H9 (cell line): ENCODE measurements at regions not wholly inside any gene's neighbourhood (a gene's known extent, or its start where the extent isn't known, plus 50 kb on each side); places are given as distances from the start of the nearest gene placed in this dataset.

Source experiments
- DNase-seq: peaks from one replicate; pipeline ENCODE4 v3.0.0-alpha.2; 2017
- H2AFZ ChIP-seq: one replicate; pipeline ENCODE4 v1.6.1; 2013; ENCODE audit warnings: mild to moderate bottlenecking, low read length, control low read depth, moderate library complexity
- H2AK5ac ChIP-seq: 2 replicates; pipeline ENCODE4 v1.6.1; 2013; ENCODE audit warnings: low read length, control low read depth, mixed read lengths; ENCODE audit not compliant: insufficient read length
- H2BK120ac ChIP-seq: one replicate; pipeline ENCODE4 v1.6.1; 2013; ENCODE audit warnings: low read depth, mild to moderate bottlenecking, low read length, control low read depth, inconsistent platforms; ENCODE audit not compliant: poor library complexity, severe bottlenecking
- H2BK12ac ChIP-seq: 2 replicates; pipeline ENCODE4 v1.6.1; 2013; ENCODE audit warnings: low read length, control low read depth, mixed read lengths, low read depth; ENCODE audit not compliant: insufficient read length
- H2BK15ac ChIP-seq: 2 replicates; pipeline ENCODE4 v1.6.1; 2013; ENCODE audit warnings: low read depth, low read length, control low read depth
- H2BK20ac ChIP-seq: one replicate; pipeline ENCODE4 v1.6.1; 2013; ENCODE audit warnings: low read depth, mild to moderate bottlenecking, low read length, control low read depth, inconsistent platforms; ENCODE audit not compliant: poor library complexity, severe bottlenecking
- H2BK5ac ChIP-seq: 2 replicates; pipeline ENCODE4 v1.6.1; 2013; ENCODE audit warnings: low read length, control low read depth, mixed read lengths; ENCODE audit not compliant: insufficient read length
- H3K14ac ChIP-seq: 2 replicates; pipeline ENCODE4 v1.6.1; 2013; ENCODE audit warnings: low read length, control low read depth; ENCODE audit not compliant: insufficient read depth
- H3K18ac ChIP-seq: 2 replicates; pipeline ENCODE4 v1.6.1; 2013; ENCODE audit warnings: low read depth, mild to moderate bottlenecking, mixed read lengths, low read length, control low read depth; ENCODE audit not compliant: insufficient read length
- H3K23ac ChIP-seq: 2 replicates; pipeline ENCODE4 v1.6.1; 2013; ENCODE audit warnings: low read length, control low read depth, mixed read lengths, low read depth; ENCODE audit not compliant: insufficient read length
- H3K23me2 ChIP-seq: 2 replicates; pipeline ENCODE4 v1.6.1; 2013; ENCODE audit warnings: low read depth, mild to moderate bottlenecking, mixed read lengths, low read length, control low read depth; ENCODE audit not compliant: insufficient read length, poor library complexity, severe bottlenecking
- H3K27ac ChIP-seq: 2 replicates; pipeline ENCODE4 v1.5.1; 2013; ENCODE audit warnings: low read length, control low read depth, mixed read lengths, low read depth; ENCODE audit not compliant: insufficient read length
- H3K27me3 ChIP-seq: 2 replicates; pipeline ENCODE4 v1.6.1; 2013; ENCODE audit warnings: low read length, control low read depth, inconsistent platforms; ENCODE audit not compliant: insufficient read depth
- H3K4ac ChIP-seq: 2 replicates; pipeline ENCODE4 v1.6.1; 2013; ENCODE audit warnings: low read depth, mild to moderate bottlenecking, control low read depth, inconsistent platforms, low read length, moderate library complexity
- H3K4me1 ChIP-seq: 2 replicates; pipeline ENCODE4 v1.6.1; 2013; ENCODE audit warnings: low read length, control low read depth, inconsistent platforms; ENCODE audit not compliant: insufficient read depth
- H3K4me2 ChIP-seq: 2 replicates; pipeline ENCODE4 v1.6.1; 2013; ENCODE audit warnings: low read length, control low read depth, mixed read lengths; ENCODE audit not compliant: insufficient read length, insufficient read depth
- H3K56ac ChIP-seq: 2 replicates; pipeline ENCODE4 v1.6.1; 2013; ENCODE audit warnings: low read depth, mild to moderate bottlenecking, mixed read lengths, low read length, control low read depth; ENCODE audit not compliant: insufficient read length
- H3K79me1 ChIP-seq: 2 replicates; pipeline ENCODE4 v1.6.1; 2013; ENCODE audit warnings: low read depth, mild to moderate bottlenecking, moderate library complexity, low read length, control low read depth, inconsistent platforms; ENCODE audit not compliant: insufficient read depth, poor library complexity, severe bottlenecking
- H3K79me2 ChIP-seq: 2 replicates; pipeline ENCODE4 v1.6.1; 2013; ENCODE audit warnings: low read length, control low read depth, inconsistent platforms; ENCODE audit not compliant: insufficient read depth
- H3K9ac ChIP-seq: 2 replicates; pipeline ENCODE4 v1.6.1; 2013; ENCODE audit warnings: low read length, control low read depth, mixed read lengths; ENCODE audit not compliant: insufficient read length; ENCODE audit errors: extremely low read depth
- H3K9me3 ChIP-seq: one replicate; pipeline ENCODE4 v1.6.1; 2013; ENCODE audit warnings: low read depth, low read length, inconsistent platforms; ENCODE audit not compliant: control insufficient read depth
- H3T11ph ChIP-seq: one replicate; pipeline ENCODE4 v1.6.1; 2013; ENCODE audit warnings: mild to moderate bottlenecking, low read length, control low read depth, inconsistent platforms
- H4K20me1 ChIP-seq: one replicate; pipeline ENCODE4 v1.6.1; 2013; ENCODE audit not compliant: control insufficient read depth, insufficient read length, insufficient read depth
- H4K5ac ChIP-seq: 2 replicates; pipeline ENCODE4 v1.6.1; 2013; ENCODE audit warnings: low read depth, mild to moderate bottlenecking, mixed read lengths, low read length, control low read depth; ENCODE audit not compliant: insufficient read length
- H4K8ac ChIP-seq: replicated peaks from 2 replicates; pipeline ENCODE4 v1.6.1; 2013; ENCODE audit warnings: low read length, control low read depth, mixed read lengths, low read depth; ENCODE audit not compliant: insufficient read length
- H4K91ac ChIP-seq: 2 replicates; pipeline ENCODE4 v1.6.1; 2013; ENCODE audit warnings: low read depth, mild to moderate bottlenecking, moderate library complexity, mixed read lengths, low read length, control low read depth; ENCODE audit not compliant: insufficient read length
- H3K27ac Mint-ChIP-seq, 3 experiments: 2 replicates in 2 of 3; 3 replicates in 1 of 3; pipeline ENCODE4 v1.8.0; 2020 to 2021; ENCODE audit warnings: mixed read lengths in 3 of 3, mild to moderate bottlenecking in 1 of 3, moderate library complexity in 1 of 3
- H3K27me3 Mint-ChIP-seq: 2 replicates; pipeline ENCODE4 v1.8.0; 2021; ENCODE audit warnings: low read depth, mild to moderate bottlenecking, moderate library complexity, mixed read lengths
- H3K36me3 Mint-ChIP-seq, 3 experiments: 2 replicates in 2 of 3; 3 replicates in 1 of 3; pipeline ENCODE4 v1.8.0; 2020 to 2021; ENCODE audit warnings: low read depth in 3 of 3, mixed read lengths in 3 of 3; ENCODE audit not compliant: insufficient read depth in 1 of 3
- H3K4me1 Mint-ChIP-seq, 2 experiments: 2 replicates each; pipeline ENCODE4 v1.8.0; 2020; ENCODE audit warnings: mixed read lengths in 2 of 2
- H3K4me3 Mint-ChIP-seq, 2 experiments: 2 replicates in 1 of 2; 3 replicates in 1 of 2; pipeline ENCODE4 v1.8.0; 2020 to 2021; ENCODE audit warnings: mild to moderate bottlenecking in 2 of 2, mixed read lengths in 2 of 2, moderate library complexity in 1 of 2
- H3K9me3 Mint-ChIP-seq, 2 experiments: 2 replicates in 1 of 2; 3 replicates in 1 of 2; pipeline ENCODE4 v1.8.0; 2020; ENCODE audit warnings: mild to moderate bottlenecking in 2 of 2, mixed read lengths in 2 of 2, moderate library complexity in 1 of 2
- WGBS: extraction: QIAGEN DNeasy Blood & Tissue Kit; methylation state at CpG from one replicate; pipeline ENCODE4 v1.1.7; 2013; ENCODE audit warnings: missing lambda C conversion rate, low lambda C conversion rate, mixed read lengths; ENCODE audit not compliant: insufficient read length; ENCODE audit errors: extremely low coverage; 5-methylcytosine and 5-hydroxymethylcytosine counted together
- TF ChIP-seq, protein P1 (sequence below): fragments of 200-600 bp; sonication (generic); conservative IDR thresholded peaks from 3 replicates; pipeline ENCODE4 v1.8.0; 2021; ENCODE audit warnings: antibody characterized with exemption, mild to moderate bottlenecking

DNA sequence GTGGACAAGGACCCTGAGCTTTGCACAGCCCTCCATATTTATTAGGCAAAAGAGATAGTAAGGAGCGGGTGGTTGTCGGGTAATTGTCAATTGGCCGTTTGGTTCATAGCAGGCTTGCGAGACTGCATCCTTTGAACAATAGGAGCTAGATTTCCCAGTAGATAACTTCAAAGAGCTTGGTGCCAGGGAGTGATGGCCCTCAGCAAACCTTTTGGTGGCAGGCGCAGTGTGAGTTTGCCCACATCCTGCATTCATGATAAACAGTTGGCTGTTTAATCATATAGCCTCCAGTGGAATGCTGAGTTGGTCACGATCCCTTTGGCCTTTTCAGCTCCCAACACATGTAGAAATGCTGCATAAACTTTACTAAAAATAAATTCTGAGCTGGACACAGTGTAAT, 156.9 kb downstream of the AKR1D1 start:
- H3K4me2 ChIP-seq = no peak overlapping the region
- no peak overlapping the region for H3T11ph ChIP-seq
- WGBS = no CpG with 5 or more reads among the region's 6 CpGs
- no peak overlapping the region for H3K4ac ChIP-seq
- Mint-ChIP-seq H3K27me3 (peaks cover 1% of the 10 kb centered on the region), H3K27ac (no peak overlapping the region), H3K36me3 (peaks cover 25 to 43% (median 30%) of the 10 kb centered on the region in 3 experiments), H3K9me3 (peaks cover 25 to 45% of the 10 kb centered on the region in 2 experiments), H3K4me3 (no peak overlapping the region), H3K4me1 (peaks cover 0 to 4% of the 10 kb centered on the region in 2 experiments; a peak in 1 of 4 replicates)
- no peak for DNase-seq
- no peak overlapping the region for H2BK15ac ChIP-seq
- no peaks in the 10 kb centered on the region for H3K27me3 ChIP-seq
- no peak overlapping the region for H4K8ac ChIP-seq
- H3K4me1 ChIP-seq = no peaks in the 10 kb centered on the region
- H3K79me1 ChIP-seq = no peaks in the 10 kb centered on the region
- H2BK20ac ChIP-seq = no peak overlapping the region
- no peaks in the 10 kb centered on the region for H3K23me2 ChIP-seq
- no peak overlapping the region for H3K14ac ChIP-seq
- no peak overlapping the region for H2BK12ac ChIP-seq
- no peak overlapping the region for H3K18ac ChIP-seq
- no peaks in the 10 kb centered on the region for H3K9me3 ChIP-seq
- no peaks in the 10 kb centered on the region for H4K20me1 ChIP-seq
- H2AK5ac ChIP-seq = no peak overlapping the region
- no peak overlapping the region for H3K56ac ChIP-seq
- no peak overlapping the region for H2BK5ac ChIP-seq
- no peak overlapping the region for H4K5ac ChIP-seq
- H4K91ac ChIP-seq = no peak overlapping the region
- no peak overlapping the region for H2BK120ac ChIP-seq
- TF ChIP-seq, protein P1, sequence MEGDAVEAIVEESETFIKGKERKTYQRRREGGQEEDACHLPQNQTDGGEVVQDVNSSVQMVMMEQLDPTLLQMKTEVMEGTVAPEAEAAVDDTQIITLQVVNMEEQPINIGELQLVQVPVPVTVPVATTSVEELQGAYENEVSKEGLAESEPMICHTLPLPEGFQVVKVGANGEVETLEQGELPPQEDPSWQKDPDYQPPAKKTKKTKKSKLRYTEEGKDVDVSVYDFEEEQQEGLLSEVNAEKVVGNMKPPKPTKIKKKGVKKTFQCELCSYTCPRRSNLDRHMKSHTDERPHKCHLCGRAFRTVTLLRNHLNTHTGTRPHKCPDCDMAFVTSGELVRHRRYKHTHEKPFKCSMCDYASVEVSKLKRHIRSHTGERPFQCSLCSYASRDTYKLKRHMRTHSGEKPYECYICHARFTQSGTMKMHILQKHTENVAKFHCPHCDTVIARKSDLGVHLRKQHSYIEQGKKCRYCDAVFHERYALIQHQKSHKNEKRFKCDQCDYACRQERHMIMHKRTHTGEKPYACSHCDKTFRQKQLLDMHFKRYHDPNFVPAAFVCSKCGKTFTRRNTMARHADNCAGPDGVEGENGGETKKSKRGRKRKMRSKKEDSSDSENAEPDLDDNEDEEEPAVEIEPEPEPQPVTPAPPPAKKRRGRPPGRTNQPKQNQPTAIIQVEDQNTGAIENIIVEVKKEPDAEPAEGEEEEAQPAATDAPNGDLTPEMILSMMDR = no peak
- no peak overlapping the region for H3K23ac ChIP-seq
- H3K79me2 ChIP-seq = no peaks in the 10 kb centered on the region
- no peak overlapping the region for H2AFZ ChIP-seq
- H3K9ac ChIP-seq = no peak overlapping the region
- H3K27ac ChIP-seq = no peak overlapping the region
